GM12878 (cell line): ENCODE measurements at regions not wholly inside any gene's neighbourhood (a gene's known extent, or its start where the extent isn't known, plus 50 kb on each side); places are given as distances from the start of the nearest gene placed in this dataset.

ENCODE experiments used
- ATAC-seq: fragments of 200-7000 bp; cut with Tn5 transposase; 3 replicates; pipeline ENCODE4 v1.9.1; 2020; ENCODE audit warnings: mild to moderate bottlenecking, moderate library complexity
- BruUV-seq: library from RNA; stranded (reverse); fragments of 400-500 nt; replicated peaks from 2 replicates; lab custom pipeline; 2021; lab: Mats Ljungman, UMichigan
- CTCF ChIA-PET: fragments of 300-600 bp; sonication (Branson Sonifier 250); formaldehyde crosslinking; extraction: SDS; loops from one replicate; lab custom pipeline; 2021; ENCODE audit warnings: inconsistent platforms; lab: Yijun Ruan, JAX
- POLR2A ChIA-PET: fragments of 350-600 bp; formaldehyde crosslinking; extraction: SDS; loops from one replicate; lab custom pipeline; 2021; ENCODE audit warnings: inconsistent platforms; lab: Charles Lee
- RAD21 ChIA-PET: fragments of 300-600 bp; sonication (Branson Sonifier 250); formaldehyde crosslinking; loops from one replicate; lab custom pipeline; 2023; ENCODE audit warnings: antibody characterized with exemption; ENCODE audit not compliant: unreplicated experiment; lab: Charles Lee
- SMC1A ChIA-PET: fragments of 300-600 bp; sonication (Branson Sonifier 250); formaldehyde crosslinking; loops from one replicate; lab custom pipeline; 2023; ENCODE audit not compliant: unreplicated experiment, uncharacterized antibody; lab: Charles Lee
- DNase-seq: peaks from one replicate; pipeline ENCODE4 v3.0.0-alpha.2; 2011; ENCODE audit warnings: low read depth, low spot score
- FAIRE-seq: peaks from 3 replicates; lab custom pipeline; 2011; peaks lifted over from hg19 to GRCh38; lab: Jason Lieb, UNC
- H2AFZ ChIP-seq: 2 replicates; pipeline ENCODE4 v1.6.0; 2011; ENCODE audit warnings: low read depth, low read length, control low read depth; ENCODE audit not compliant: control insufficient read depth
- H3K27ac ChIP-seq: 2 replicates; pipeline ENCODE4 v1.5.1; 2011; ENCODE audit warnings: control low read depth; ENCODE audit not compliant: control insufficient read depth, insufficient read depth
- H3K27me3 ChIP-seq, 2 experiments: replicated peaks in 1 of 2; 2 replicates each; pipeline versions ENCODE4 v1.6.0 to v1.6.1; 2011; ENCODE audit warnings: low read length in 1 of 2; ENCODE audit not compliant: control insufficient read depth in 2 of 2, insufficient read depth in 2 of 2
- H3K36me3 ChIP-seq, 2 experiments: 2 replicates each; pipeline ENCODE4 v1.5.1; 2011; ENCODE audit warnings: low read length in 1 of 2; ENCODE audit not compliant: control insufficient read depth in 2 of 2, insufficient read depth in 2 of 2
- H3K4me1 ChIP-seq: 2 replicates; pipeline ENCODE4 v1.6.1; 2011; ENCODE audit warnings: mild to moderate bottlenecking, low read length, moderate library complexity, mixed read lengths; ENCODE audit not compliant: control insufficient read depth, insufficient read depth
- H3K4me2 ChIP-seq: 2 replicates; pipeline ENCODE4 v1.6.0; 2011; ENCODE audit warnings: control low read depth; ENCODE audit not compliant: control insufficient read depth, insufficient read depth
- H3K4me3 ChIP-seq: fragments of 200-600 bp; sonication (generic); 2 replicates; pipeline ENCODE4 v1.5.1; 2016
- H3K79me2 ChIP-seq: 2 replicates; pipeline ENCODE4 v1.6.0; 2011; ENCODE audit warnings: low read length; ENCODE audit not compliant: control insufficient read depth, insufficient read depth
- H3K9ac ChIP-seq: 2 replicates; pipeline ENCODE4 v1.8.0; 2011; ENCODE audit warnings: low read length, control low read depth, mixed read lengths; ENCODE audit not compliant: control insufficient read depth, insufficient read depth
- H3K9me3 ChIP-seq: replicated peaks from 3 replicates; pipeline ENCODE4 v1.5.1; 2011; ENCODE audit warnings: mild to moderate bottlenecking, low read length; ENCODE audit not compliant: control insufficient read depth, insufficient read depth
- H4K20me1 ChIP-seq: 2 replicates; pipeline ENCODE4 v1.6.0; 2011; ENCODE audit not compliant: control insufficient read depth, insufficient read depth
- ASH2L ChIP-seq: fragments of 300-600, 200-600 bp; sonication (generic); IDR thresholded peaks from 2 replicates; pipeline ENCODE4 v1.6.1; 2017; ENCODE audit warnings: low read depth, mild to moderate bottlenecking, borderline replicate concordance
- BCL11A ChIP-seq: IDR thresholded peaks from 2 replicates; pipeline ENCODE4 v1.6.1; 2011; ENCODE audit warnings: low read depth, low read length
- CHD1 ChIP-seq: IDR thresholded peaks from 2 replicates; pipeline ENCODE4 v1.6.1; 2012; ENCODE audit warnings: low read depth, low read length, improper control_type of control experiment
- CREM ChIP-seq: IDR thresholded peaks from 2 replicates; pipeline ENCODE4 v1.6.1; 2014; ENCODE audit warnings: antibody characterized with exemption, low read depth
- HSF1 ChIP-seq: fragments of 150-350 bp; IDR thresholded peaks from 2 replicates; pipeline ENCODE4 v1.6.1; 2014; ENCODE audit warnings: mild to moderate bottlenecking, low read depth, low read length
- IRF5 ChIP-seq: fragments of 450-650 bp; IDR thresholded peaks from 2 replicates; pipeline ENCODE4 v1.6.1; 2017; ENCODE audit warnings: borderline replicate concordance
- JUND ChIP-seq: IDR thresholded peaks from 2 replicates; pipeline ENCODE4 v1.6.1; 2012; ENCODE audit warnings: low read depth, mild to moderate bottlenecking, low read length, improper control_type of control experiment, moderate library complexity
- POU2F2 ChIP-seq: IDR thresholded peaks from 3 replicates; pipeline ENCODE4 v1.6.1; 2011; ENCODE audit warnings: low read depth, mild to moderate bottlenecking, low read length, borderline replicate concordance
- RFX5 ChIP-seq: IDR thresholded peaks from 2 replicates; pipeline ENCODE4 v1.6.1; 2011; ENCODE audit warnings: low read depth, low read length, improper control_type of control experiment
- SPI1 ChIP-seq: IDR thresholded peaks from 2 replicates; pipeline ENCODE4 v1.6.1; 2011; ENCODE audit warnings: low read depth, mild to moderate bottlenecking, low read length, moderate library complexity, borderline replicate concordance; ENCODE audit not compliant: insufficient read depth
- STAT3 ChIP-seq: IDR thresholded peaks from 2 replicates; pipeline ENCODE4 v1.6.1; 2011; ENCODE audit warnings: low read depth, low read length, improper control_type of control experiment
- WGBS: methylation state at CpG from one replicate; pipeline ENCODE4 v1.1.6; 2016; ENCODE audit warnings: low lambda C conversion rate; ENCODE audit not compliant: insufficient replicate concordance, insufficient coverage; ENCODE audit errors: missing lambda C conversion rate; 5-methylcytosine and 5-hydroxymethylcytosine counted together
- in situ Hi-C: fragments of 300-500 bp; cut with MboI; formaldehyde crosslinking; loops from 9 replicates; pipeline ENCODE4 v1.14.3; 2018; ENCODE audit warnings: mixed read lengths
- intact Hi-C: fragments of 100-400 bp; cut with micrococcal nuclease; formaldehyde crosslinking; loops from one replicate; pipeline ENCODE4 v1.14.2; 2022; ENCODE audit not compliant: unreplicated experiment

- no peak for ATAC-seq
Observed at GRCh38 chr12:84605983-84606382, 306.6 kb downstream of the SLC6A15 start.

More at GRCh38 chr12:84605983-84606382, 306.6 kb downstream of the SLC6A15 start:
- DNase-seq (no peak), FAIRE-seq (no peak)
- Histone ChIP-seq H3K27ac (no peak overlapping the region), H3K4me1 (no peaks in the 10 kb centered on the region), H3K79me2 (no peaks in the 10 kb centered on the region), H4K20me1 (no peaks in the 10 kb centered on the region), H3K4me2 (no peak overlapping the region), H3K27me3 (no peaks in the 10 kb centered on the region), H3K9ac (no peak overlapping the region), H2AFZ (no peak overlapping the region), H3K9me3 (no peaks in the 10 kb centered on the region), H3K4me3 (no peak overlapping the region), H3K36me3 (no peaks in the 10 kb centered on the region)
- ChIA-PET RAD21 (no interaction called here), CTCF (no interaction called here), POLR2A (no interaction called here), SMC1A (no interaction called here)
- intact Hi-C loops (no loop called here), in situ Hi-C loops (no loop called here)
- BruUV-seq: no TSS peak
- TF ChIP-seq RFX5 (no peak), POU2F2 (no peak), SPI1 (no peak), JUND (no peak), BCL11A (no peak), HSF1 (no peak), CREM (no peak), ASH2L (no peak), STAT3 (no peak), IRF5 (no peak), CHD1 (no peak)
- WGBS: 68% methylated on average over 2 of the region's 2 CpGs
